HepG2 (cell line): ENCODE measurements at regions not wholly inside any gene's neighbourhood (a gene's known extent, or its start where the extent isn't known, plus 50 kb on each side); places are given as distances from the start of the nearest gene placed in this dataset.

ENCODE experiments used
- ATAC-seq: fragments of 200-7000 bp; cut with Tn5 transposase; 3 replicates; pipeline ENCODE4 v1.9.1; 2020; ENCODE audit warnings: mild to moderate bottlenecking, moderate library complexity
- BruUV-seq: library from RNA; stranded (reverse); fragments of 400-500 nt; replicated peaks from 2 replicates; lab custom pipeline; 2021; lab: Mats Ljungman, UMichigan
- CTCF ChIA-PET: fragments of 300-600 bp; formaldehyde crosslinking; extraction: SDS; loops from one replicate; lab custom pipeline; 2021; ENCODE audit warnings: low total read pairs, inconsistent platforms, low intra/inter-chr PET ratio; lab: Yijun Ruan, JAX
- POLR2A ChIA-PET: fragments of 350-600 bp; sonication (Branson Sonifier 250); formaldehyde crosslinking; loops from one replicate; lab custom pipeline; 2020; ENCODE audit warnings: antibody characterized with exemption, inconsistent platforms; lab: Yijun Ruan, JAX
- DNase-seq: peaks from one replicate; pipeline ENCODE4 v3.0.0-alpha.2; 2015; ENCODE audit warnings: low spot score
- FAIRE-seq: peaks from 3 replicates; lab custom pipeline; 2011; peaks lifted over from hg19 to GRCh38; lab: Jason Lieb, UNC
- H2AFZ ChIP-seq: one replicate; pipeline ENCODE4 v1.6.1; 2011; ENCODE audit warnings: low read length, inconsistent platforms
- H3K27ac ChIP-seq: fragments of 300-600 bp; 3 replicates; pipeline ENCODE4 v1.8.0; 2011; ENCODE audit warnings: mixed run types, mild to moderate bottlenecking, mixed read lengths, low read length, inconsistent platforms; ENCODE audit not compliant: insufficient read depth; ENCODE audit errors: extremely low read length
- H3K27me3 ChIP-seq, 2 experiments: fragments of 200-600 bp in 1 of 2; 2 replicates in 1 of 2; 3 replicates in 1 of 2; pipeline versions ENCODE4 v1.6.0 to v1.8.0; 2011; ENCODE audit warnings: low read length in 2 of 2, mild to moderate bottlenecking in 2 of 2, moderate library complexity in 2 of 2, inconsistent platforms in 1 of 2; ENCODE audit not compliant: insufficient read depth in 2 of 2, control insufficient read depth in 1 of 2
- H3K36me3 ChIP-seq, 2 experiments: fragments of 200-600 bp in 1 of 2; replicated peaks in 1 of 2; 2 replicates in 1 of 2; 3 replicates in 1 of 2; pipeline versions ENCODE4 v1.5.1 to v1.8.0; 2011; ENCODE audit warnings: low read length in 2 of 2, inconsistent platforms in 1 of 2; ENCODE audit not compliant: insufficient read depth in 2 of 2, control insufficient read depth in 1 of 2
- H3K4me1 ChIP-seq: 2 replicates; pipeline ENCODE4 v1.5.1; 2012; ENCODE audit warnings: low read length, inconsistent platforms; ENCODE audit not compliant: insufficient read depth
- H3K4me2 ChIP-seq: 2 replicates; pipeline ENCODE4 v1.6.0; 2011; ENCODE audit warnings: low read depth, low read length, inconsistent platforms
- H3K4me3 ChIP-seq, 3 experiments: fragments of 200-600 bp in 1 of 3; sonication (generic), shearing (Covaris generic) in 1 of 3; replicated peaks in 1 of 3; 2 replicates each; pipeline ENCODE4 v1.5.1; 2011 to 2016; ENCODE audit warnings: low read length in 3 of 3, inconsistent platforms in 2 of 3, low read depth in 2 of 3, mild to moderate bottlenecking in 2 of 3, control low read depth in 1 of 3, mixed read lengths in 1 of 3; ENCODE audit not compliant: insufficient read depth in 1 of 3
- H3K79me2 ChIP-seq: one replicate; pipeline ENCODE4 v1.6.1; 2011; ENCODE audit warnings: low read length, inconsistent platforms; ENCODE audit not compliant: insufficient read depth
- H3K9ac ChIP-seq: 2 replicates; pipeline ENCODE4 v1.6.0; 2011; ENCODE audit warnings: mild to moderate bottlenecking, low read depth, low read length, inconsistent platforms; ENCODE audit not compliant: insufficient read depth
- H3K9me3 ChIP-seq: 2 replicates; pipeline ENCODE4 v1.5.1; 2012; ENCODE audit warnings: mild to moderate bottlenecking, low read length
- H4K20me1 ChIP-seq: 2 replicates; pipeline ENCODE4 v1.6.0; 2011; ENCODE audit warnings: inconsistent platforms, mild to moderate bottlenecking, low read length, moderate library complexity; ENCODE audit not compliant: insufficient read depth
- DNMT3B ChIP-seq: conservative IDR thresholded peaks from 2 replicates; pipeline ENCODE4 v1.6.1; 2016; ENCODE audit warnings: missing biosample characterization, control low read depth
- MATR3 ChIP-seq: sonication (generic); formaldehyde crosslinking; IDR thresholded peaks from 2 replicates; pipeline ENCODE4 v1.4.0; 2020; ENCODE audit warnings: missing genetic modification reagents
- MYPOP ChIP-seq: sonication (generic); formaldehyde crosslinking; IDR thresholded peaks from 2 replicates; pipeline ENCODE4 v1.8.1; 2023; ENCODE audit warnings: mild to moderate bottlenecking, moderate library complexity, missing genetic modification reagents
- PATZ1 ChIP-seq: sonication (generic); formaldehyde crosslinking; IDR thresholded peaks from 2 replicates; pipeline ENCODE4 v1.4.0; 2020; ENCODE audit warnings: missing genetic modification reagents
- REL ChIP-seq: sonication (generic); formaldehyde crosslinking; conservative IDR thresholded peaks from 2 replicates; pipeline ENCODE4 v1.8.0; 2022; ENCODE audit warnings: mild to moderate bottlenecking, missing genetic modification reagents, moderate library complexity
- RFX3 ChIP-seq: IDR thresholded peaks from 2 replicates; pipeline ENCODE4 v1.6.1; 2016; ENCODE audit warnings: missing biosample characterization, missing genetic modification reagents
- TP53 ChIP-seq: sonication (generic); formaldehyde crosslinking; conservative IDR thresholded peaks from 2 replicates; pipeline ENCODE4 v1.4.0; 2020; ENCODE audit warnings: missing genetic modification reagents
- XRCC5 ChIP-seq: fragments of 200-400 bp; formaldehyde crosslinking; optimal IDR thresholded peaks from 2 replicates; pipeline ENCODE3; 2017; ENCODE audit warnings: mild to moderate bottlenecking, low read length
- ZNF230 ChIP-seq: sonication (generic); formaldehyde crosslinking; IDR thresholded peaks from 2 replicates; pipeline ENCODE4 v1.4.0; 2020; ENCODE audit warnings: mild to moderate bottlenecking, missing genetic modification reagents
- ZNF333 ChIP-seq: sonication (generic); formaldehyde crosslinking; IDR thresholded peaks from 2 replicates; pipeline ENCODE4 v1.4.0; 2020; ENCODE audit warnings: mild to moderate bottlenecking, missing genetic modification reagents, borderline replicate concordance
- ZNF484 ChIP-seq: sonication (generic); formaldehyde crosslinking; IDR thresholded peaks from 2 replicates; pipeline ENCODE4 v1.5.1; 2020; ENCODE audit warnings: mild to moderate bottlenecking, low read depth, missing genetic modification reagents, borderline replicate concordance
- ZNF530 ChIP-seq: sonication (generic); formaldehyde crosslinking; IDR thresholded peaks from 2 replicates; pipeline ENCODE4 v1.5.0; 2020; ENCODE audit warnings: low read depth, mild to moderate bottlenecking, missing genetic modification reagents
- ZNF607 ChIP-seq: sonication (generic); formaldehyde crosslinking; IDR thresholded peaks from 2 replicates; pipeline ENCODE4 v1.5.1; 2020; ENCODE audit warnings: missing genetic modification reagents, mild to moderate bottlenecking, borderline replicate concordance
- ZNF878 ChIP-seq: sonication (generic); formaldehyde crosslinking; IDR thresholded peaks from 2 replicates; pipeline ENCODE4 v1.8.1; 2023; ENCODE audit warnings: mild to moderate bottlenecking, missing genetic modification reagents, moderate library complexity
- WGBS: methylation state at CpG from one replicate; pipeline ENCODE4 v1.1.6; 2017; ENCODE audit warnings: low lambda C conversion rate; 5-methylcytosine and 5-hydroxymethylcytosine counted together
- in situ Hi-C: cut with HindIII; loops from 2 replicates; pipeline ENCODE4 v1.10.0; 2017; ENCODE audit warnings: low pct_unique_long_range_greater_than_20kb; ENCODE audit not compliant: extremely low pct_ligation_motif_present
- intact Hi-C: fragments of 100-400 bp; cut with micrococcal nuclease; formaldehyde crosslinking; loops from one replicate; pipeline ENCODE4 v1.10.0; 2022; ENCODE audit not compliant: unreplicated experiment

GRCh38 chr5:98282521-98282920 lies 490.9 kb upstream of the RGMB start:
- DNase-seq (no peak), ATAC-seq (no peak), FAIRE-seq (no peak)
- Histone ChIP-seq H3K27ac (no peak overlapping the region), H3K4me2 (no peak overlapping the region), H3K4me1 (no peaks in the 10 kb centered on the region), H4K20me1 (no peaks in the 10 kb centered on the region), H3K36me3 (no peaks in the 10 kb centered on the region), H3K9ac (no peak overlapping the region), H3K27me3 (no peaks in the 10 kb centered on the region), H3K79me2 (no peaks in the 10 kb centered on the region), H2AFZ (no peak overlapping the region), H3K9me3 (no peaks in the 10 kb centered on the region), H3K4me3 (no peak overlapping the region)
- no peak for TF ChIP-seq PATZ1 (CRISPR knock-in tag)
- no peak for TF ChIP-seq RFX3 (CRISPR knock-in tag)
- no peak for TF ChIP-seq ZNF530 (CRISPR knock-in tag)
- TF ChIP-seq DNMT3B (CRISPR knock-in tag): no peak
- TF ChIP-seq ZNF333 (CRISPR knock-in tag): no peak
- TF ChIP-seq ZNF878 (CRISPR knock-in tag): no peak
- CTCF ChIA-PET: no interaction called here
- in situ Hi-C loops (no loop called here), intact Hi-C loops (no loop called here)
- WGBS: 0% methylated on average over 1 of the region's 1 CpG
- BruUV-seq: no TSS peak
- POLR2A ChIA-PET: no interaction called here

- H4K20me1 ChIP-seq: no peaks in the 10 kb centered on the region
- FAIRE-seq: no peak
- H3K4me1 ChIP-seq: no peaks in the 10 kb centered on the region
- H3K4me2 ChIP-seq: no peak overlapping the region
- no peak for ATAC-seq
- 5% methylated on average over 3 of the region's 3 CpGs for WGBS
- no peak overlapping the region for H3K27ac ChIP-seq
- H3K27me3 ChIP-seq: no peaks in the 10 kb centered on the region
- H3K36me3 ChIP-seq: no peaks in the 10 kb centered on the region
- DNase-seq: no peak
- TF ChIP-seq ZNF607 (CRISPR knock-in tag) (no peak), REL (CRISPR knock-in tag) (no peak), PATZ1 (CRISPR knock-in tag) (no peak), ZNF230 (CRISPR knock-in tag) (no peak), XRCC5 (no peak), MYPOP (CRISPR knock-in tag) (no peak), ZNF484 (CRISPR knock-in tag) (no peak), TP53 (no peak), MATR3 (CRISPR knock-in tag) (no peak)
- H3K79me2 ChIP-seq: no peaks in the 10 kb centered on the region
- H2AFZ ChIP-seq: no peak overlapping the region
- intact Hi-C loops: no loop called here
- BruUV-seq: no TSS peak
- no peak overlapping the region for H3K4me3 ChIP-seq
- no peak overlapping the region for H3K9ac ChIP-seq
- in situ Hi-C loops: no loop called here
- ChIA-PET CTCF (no interaction called here), POLR2A (no interaction called here)
- H3K9me3 ChIP-seq: no peaks in the 10 kb centered on the region
Observed at GRCh38 chr5:98292496-98292895, 481.0 kb upstream of the RGMB start.
